H1 (cell line): ENCODE measurements at regions not wholly inside any gene's neighbourhood (a gene's known extent, or its start where the extent isn't known, plus 50 kb on each side); places are given as distances from the start of the nearest gene placed in this dataset.

ENCODE experiments used
- CTCF ChIA-PET: fragments of 300-600 bp; sonication (Branson Sonifier 250); formaldehyde crosslinking; loops from one replicate; lab custom pipeline; 2021; ENCODE audit not compliant: partially characterized antibody; lab: Charles Lee
- POLR2A ChIA-PET: fragments of 300-600 bp; sonication (Branson Sonifier 250); formaldehyde crosslinking; loops from one replicate; lab custom pipeline; 2021; ENCODE audit warnings: inconsistent platforms; ENCODE audit not compliant: partially characterized antibody; lab: Charles Lee
- DNase-seq, 2 experiments: peaks; one replicate each; pipeline versions ENCODE4 v3.0.0 to v3.0.0-alpha.2; 2010 to 2022; ENCODE audit warnings: low spot score in 2 of 2, low read depth in 1 of 2, mixed read lengths in 1 of 2
- FAIRE-seq: peaks from 2 replicates; lab custom pipeline; 2011; peaks lifted over from hg19 to GRCh38; lab: Jason Lieb, UNC
- H2AFZ ChIP-seq: 2 replicates; pipeline ENCODE4 v1.8.1; 2012; ENCODE audit warnings: low read length, inconsistent platforms
- H2AK5ac ChIP-seq: 2 replicates; pipeline ENCODE4 v1.6.1; 2013; ENCODE audit warnings: low read depth, low read length
- H2BK120ac ChIP-seq: replicated peaks from 2 replicates; pipeline ENCODE3; 2013; ENCODE audit warnings: low read depth, low read length, inconsistent platforms
- H2BK12ac ChIP-seq: 2 replicates; pipeline ENCODE4 v1.6.1; 2013; ENCODE audit warnings: low read depth, low read length
- H2BK15ac ChIP-seq: 2 replicates; pipeline ENCODE4 v1.6.1; 2013; ENCODE audit warnings: low read length
- H2BK20ac ChIP-seq: 2 replicates; pipeline ENCODE4 v1.6.1; 2013; ENCODE audit warnings: low read length
- H2BK5ac ChIP-seq: 2 replicates; pipeline ENCODE4 v1.6.1; 2013; ENCODE audit warnings: low read depth, low read length
- H3K14ac ChIP-seq: 2 replicates; pipeline ENCODE4 v1.6.1; 2013; ENCODE audit warnings: inconsistent platforms; ENCODE audit not compliant: insufficient read length
- H3K18ac ChIP-seq: 2 replicates; pipeline ENCODE4 v1.6.1; 2013; ENCODE audit warnings: low read length; ENCODE audit errors: extremely low read depth
- H3K23ac ChIP-seq: 2 replicates; pipeline ENCODE4 v1.6.1; 2013; ENCODE audit warnings: inconsistent platforms; ENCODE audit not compliant: insufficient read length
- H3K23me2 ChIP-seq: 2 replicates; pipeline ENCODE4 v1.6.1; 2013; ENCODE audit warnings: low read depth, low read length
- H3K27ac ChIP-seq: 2 replicates; pipeline ENCODE4 v1.6.1; 2011; ENCODE audit warnings: low read depth, low read length, inconsistent platforms
- H3K27me3 ChIP-seq, 4 experiments: replicated peaks in 1 of 4; 1 replicate in 1 of 4; 2 replicates in 3 of 4; pipeline versions ENCODE4 v1.6.1 to v1.8.1; 2011 to 2013; ENCODE audit warnings: low read length in 3 of 4, mild to moderate bottlenecking in 3 of 4, inconsistent platforms in 2 of 4, mixed read lengths in 2 of 4, moderate library complexity in 1 of 4; ENCODE audit not compliant: control insufficient read depth in 3 of 4, insufficient read depth in 3 of 4; ENCODE audit errors: extremely low read depth in 1 of 4
- H3K36me3 ChIP-seq, 4 experiments: 2 replicates each; pipeline versions ENCODE4 v1.6.1 to v1.8.1; 2011 to 2013; ENCODE audit warnings: mild to moderate bottlenecking in 4 of 4, low read length in 3 of 4, moderate library complexity in 2 of 4, control low read depth in 1 of 4, inconsistent platforms in 1 of 4; ENCODE audit not compliant: insufficient read depth in 4 of 4, control insufficient read depth in 2 of 4
- H3K4ac ChIP-seq: replicated peaks from 2 replicates; pipeline ENCODE3; 2013; ENCODE audit warnings: low read length, low read depth, mixed read lengths, inconsistent platforms; ENCODE audit not compliant: insufficient read length
- H3K4me1 ChIP-seq, 4 experiments: replicated peaks in 1 of 4; 1 replicate in 1 of 4; 2 replicates in 3 of 4; pipeline versions ENCODE4 v1.6.1 to v1.8.1; 2011 to 2013; ENCODE audit warnings: low read length in 3 of 4, inconsistent platforms in 2 of 4, mixed read lengths in 1 of 4; ENCODE audit not compliant: insufficient read depth in 4 of 4, control insufficient read depth in 3 of 4
- H3K4me2 ChIP-seq, 2 experiments: 2 replicates each; pipeline versions ENCODE4 v1.6.1 to v1.8.1; 2011 to 2013; ENCODE audit warnings: low read depth in 2 of 2, low read length in 2 of 2, control low read depth in 1 of 2, inconsistent platforms in 1 of 2, mild to moderate bottlenecking in 1 of 2; ENCODE audit not compliant: insufficient read depth in 1 of 2
- H3K4me3 ChIP-seq, 4 experiments: fragments of 200-600, 300-600 bp in 1 of 4; sonication (generic), shearing (Covaris generic), sonication (Bioruptor Twin) in 1 of 4; 2 replicates each; pipeline versions ENCODE4 v1.5.1 to v1.8.1; 2011 to 2016; ENCODE audit warnings: low read length in 4 of 4, low read depth in 3 of 4, control low read depth in 2 of 4, inconsistent platforms in 2 of 4, mild to moderate bottlenecking in 2 of 4, mixed read lengths in 1 of 4, moderate library complexity in 1 of 4; ENCODE audit not compliant: insufficient read depth in 2 of 4; ENCODE audit errors: extremely low read depth in 1 of 4
- H3K56ac ChIP-seq: replicated peaks from 2 replicates; pipeline ENCODE3; 2013; ENCODE audit warnings: low read depth, mild to moderate bottlenecking, mixed read lengths, low read length, inconsistent platforms; ENCODE audit not compliant: insufficient read length
- H3K79me1 ChIP-seq: 2 replicates; pipeline ENCODE4 v1.6.1; 2013; ENCODE audit warnings: low read depth, low read length, control low read depth
- H3K79me2 ChIP-seq, 2 experiments: 2 replicates each; pipeline versions ENCODE4 v1.6.1 to v1.8.1; 2012 to 2013; ENCODE audit warnings: low read length in 2 of 2, mild to moderate bottlenecking in 2 of 2, inconsistent platforms in 1 of 2; ENCODE audit not compliant: insufficient read depth in 2 of 2, control insufficient read depth in 1 of 2
- H3K9ac ChIP-seq, 4 experiments: replicated peaks in 1 of 4; 1 replicate in 1 of 4; 2 replicates in 3 of 4; pipeline versions ENCODE4 v1.6.1 to v1.8.1; 2011 to 2013; ENCODE audit warnings: low read depth in 3 of 4, low read length in 3 of 4, control low read depth in 2 of 4, mild to moderate bottlenecking in 2 of 4, moderate library complexity in 2 of 4, inconsistent platforms in 1 of 4; ENCODE audit errors: extremely low read depth in 1 of 4
- H3K9me3 ChIP-seq, 2 experiments: 2 replicates each; pipeline versions ENCODE4 v1.6.1 to v1.8.1; 2012 to 2013; ENCODE audit warnings: mild to moderate bottlenecking in 2 of 2, moderate library complexity in 2 of 2, control low read depth in 1 of 2, inconsistent platforms in 1 of 2, low read depth in 1 of 2, low read length in 1 of 2, mixed read lengths in 1 of 2; ENCODE audit not compliant: insufficient read depth in 2 of 2
- H4K20me1 ChIP-seq, 2 experiments: replicated peaks in 1 of 2; 2 replicates each; pipeline versions ENCODE3 to v1.8.1; 2011 to 2013; ENCODE audit warnings: inconsistent platforms in 2 of 2, low read length in 2 of 2, mild to moderate bottlenecking in 1 of 2; ENCODE audit not compliant: insufficient read depth in 2 of 2, control insufficient read depth in 1 of 2
- H4K5ac ChIP-seq: 2 replicates; pipeline ENCODE4 v1.6.1; 2013; ENCODE audit warnings: low read length, low read depth, mixed read lengths, inconsistent platforms; ENCODE audit not compliant: insufficient read length
- H4K8ac ChIP-seq: 2 replicates; pipeline ENCODE4 v1.8.0; 2013; ENCODE audit warnings: mild to moderate bottlenecking, moderate library complexity, low read length, inconsistent platforms; ENCODE audit not compliant: insufficient read depth; ENCODE audit errors: extremely low read depth
- H4K91ac ChIP-seq: replicated peaks from 2 replicates; pipeline ENCODE3; 2013; ENCODE audit warnings: low read length, mixed read lengths, inconsistent platforms; ENCODE audit not compliant: insufficient read length
- BRCA1 ChIP-seq: IDR thresholded peaks from 2 replicates; pipeline ENCODE4 v1.6.1; 2012; ENCODE audit warnings: low read depth, low read length, improper control_type of control experiment
- EZH2 ChIP-seq: fragments of 200-600 bp; sonication (generic); IDR thresholded peaks from 2 replicates; pipeline ENCODE4 v1.7.1; 2012; ENCODE audit warnings: low read depth, mild to moderate bottlenecking, moderate library complexity, low read length, inconsistent platforms; ENCODE audit not compliant: severe bottlenecking
- FOSL1 ChIP-seq: IDR thresholded peaks from 2 replicates; pipeline ENCODE4 v1.6.1; 2011; ENCODE audit warnings: mild to moderate bottlenecking, low read depth, low read length, moderate library complexity; ENCODE audit not compliant: insufficient read depth
- NANOG ChIP-seq: IDR thresholded peaks from 2 replicates; pipeline ENCODE4 v1.6.1; 2011; ENCODE audit warnings: low read length, low read depth, mild to moderate bottlenecking, inconsistent platforms; ENCODE audit not compliant: insufficient read depth, poor library complexity, severe bottlenecking
- RFX5 ChIP-seq: IDR thresholded peaks from 2 replicates; pipeline ENCODE4 v1.6.1; 2011; ENCODE audit warnings: low read depth, low read length, improper control_type of control experiment, borderline replicate concordance
- RNF2 ChIP-seq: fragments of 200-900, 300-1000 bp; sonication (generic); IDR thresholded peaks from 2 replicates; pipeline ENCODE4 v1.7.1; 2016; ENCODE audit warnings: borderline replicate concordance, low read depth, mild to moderate bottlenecking, antibody characterized with exemption, low read length; ENCODE audit not compliant: poor library complexity, severe bottlenecking; ENCODE audit errors: missing control alignments
- TEAD4 ChIP-seq: IDR thresholded peaks from 2 replicates; pipeline ENCODE4 v1.6.1; 2012; ENCODE audit warnings: low read depth, low read length, inconsistent platforms, mixed read lengths
- YY1 ChIP-seq: IDR thresholded peaks from 2 replicates; pipeline ENCODE4 v1.6.1; 2011; ENCODE audit warnings: low read depth, mild to moderate bottlenecking, low read length
- WGBS, 2 experiments: shearing (Covaris generic) in 1 of 2; methylation state at CpG; one replicate each; pipeline versions ENCODE4 v1.1.6 to v1.1.7; 2013 to 2015; ENCODE audit warnings: low lambda C conversion rate in 2 of 2, mixed read lengths in 2 of 2, inconsistent platforms in 1 of 2, low coverage in 1 of 2, missing lambda C conversion rate in 1 of 2; ENCODE audit not compliant: insufficient replicate concordance in 2 of 2, insufficient coverage in 1 of 2, insufficient read length in 1 of 2; ENCODE audit errors: extremely low coverage in 1 of 2, missing lambda C conversion rate in 1 of 2; 5-methylcytosine and 5-hydroxymethylcytosine counted together

DNA sequence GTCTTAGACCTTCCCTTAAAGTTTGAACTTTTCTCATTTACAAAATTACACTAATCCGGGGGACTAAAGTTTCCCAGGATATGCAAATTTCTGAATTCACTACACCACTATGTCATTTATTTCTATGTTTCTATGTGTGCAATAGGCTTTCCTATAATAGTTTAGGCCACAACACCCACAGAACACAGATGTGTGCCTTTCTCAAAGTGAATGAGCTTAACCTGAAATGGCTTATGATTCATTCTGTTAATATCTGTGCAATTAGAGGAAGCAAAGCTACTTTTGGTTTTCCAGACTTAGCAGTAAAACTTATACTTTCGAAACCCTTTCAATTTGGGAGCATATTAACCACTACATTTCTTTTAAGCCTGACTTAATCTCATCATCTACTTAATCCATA lies 748.1 kb downstream of the GBE1 start:
- CTCF ChIA-PET = no interaction called here
- Histone ChIP-seq H3K4ac (no peak overlapping the region), H3K27me3 (no peaks in the 10 kb centered on the region), H3K56ac (no peak overlapping the region), H4K20me1 (no peaks in the 10 kb centered on the region), H3K4me1 (no peaks in the 10 kb centered on the region), H3K4me2 (no peak overlapping the region), H3K4me3 (no peak overlapping the region), H2BK5ac (no peak overlapping the region), H4K5ac (no peak overlapping the region), H2BK120ac (no peak overlapping the region), H3K23me2 (no peaks in the 10 kb centered on the region), H3K79me1 (no peaks in the 10 kb centered on the region), H2BK15ac (no peak overlapping the region), H3K23ac (no peak overlapping the region), H2AK5ac (no peak overlapping the region), H3K27ac (no peak overlapping the region), H4K8ac (no peak overlapping the region), H3K14ac (no peak overlapping the region), H4K91ac (no peak overlapping the region), H2BK12ac (no peak overlapping the region), H3K18ac (no peak overlapping the region), H3K79me2 (no peaks in the 10 kb centered on the region), H3K9me3 (peaks cover 8 to 9% of the 10 kb centered on the region in 2 experiments; a peak in 3 of 4 replicates), H2BK20ac (no peak overlapping the region), H3K36me3 (no peaks in the 10 kb centered on the region), H3K9ac (no peak overlapping the region), H2AFZ (no peak overlapping the region)
- POLR2A ChIA-PET = no interaction called here
- WGBS, 2 experiments = 74% methylated on average over 2 of the region's 2 CpGs; no CpG with 5 or more reads in 1 of the 2 experiments
- FAIRE-seq = no peak
- TF ChIP-seq BRCA1 = no peak
- TF ChIP-seq FOSL1 = no peak
- no peak for TF ChIP-seq NANOG
- TF ChIP-seq RFX5 = no peak
- TF ChIP-seq TEAD4 = no peak
- TF ChIP-seq YY1 = no peak
- TF ChIP-seq EZH2 = no peak
- no peak for TF ChIP-seq RNF2
- DNase-seq = no peak
